Endothelial cell of umbilical vein (primary cell): ENCODE measurements at regions not wholly inside any gene's neighbourhood (a gene's known extent, or its start where the extent isn't known, plus 50 kb on each side); places are given as distances from the start of the nearest gene placed in this dataset.

Source experiments
- BruUV-seq: library from RNA; stranded (reverse); fragments of 400-500 nt; replicated peaks from 2 replicates; lab custom pipeline; 2021; lab: Mats Ljungman, UMichigan
- CTCF ChIA-PET: fragments of 300-600, 350-600 bp; sonication (Branson Sonifier 250); formaldehyde crosslinking; loops from one replicate; lab custom pipeline; 2021; ENCODE audit warnings: antibody characterized with exemption, inconsistent platforms; lab: Charles Lee
- POLR2A ChIA-PET: fragments of 300-600, 350-600 bp; sonication (Branson Sonifier 250); formaldehyde crosslinking; loops from one replicate; lab custom pipeline; 2021; ENCODE audit warnings: antibody characterized with exemption, inconsistent platforms; lab: Charles Lee
- DNase-seq: peaks from one replicate; pipeline ENCODE4 v3.0.0-alpha.2; 2011; ENCODE audit warnings: low read depth, low spot score
- FAIRE-seq: peaks from 2 replicates; lab custom pipeline; 2011; peaks lifted over from hg19 to GRCh38; lab: Jason Lieb, UNC
- H2AFZ ChIP-seq: 2 replicates; pipeline ENCODE4 v1.6.0; 2012; ENCODE audit warnings: low read depth, low read length, control low read depth, inconsistent platforms
- H3K27ac ChIP-seq: 2 replicates; pipeline ENCODE4 v1.5.1; 2011; ENCODE audit warnings: low read depth, mild to moderate bottlenecking, control low read depth, low read length, moderate library complexity; ENCODE audit not compliant: insufficient read depth
- H3K27me3 ChIP-seq, 2 experiments: 2 replicates each; pipeline versions ENCODE4 v1.6.0 to v1.6.1; 2011; ENCODE audit warnings: low read length in 2 of 2, mixed read lengths in 1 of 2; ENCODE audit not compliant: control insufficient read depth in 2 of 2, insufficient read depth in 2 of 2
- H3K36me3 ChIP-seq, 2 experiments: 2 replicates in 1 of 2; 3 replicates in 1 of 2; pipeline ENCODE4 v1.5.1; 2011; ENCODE audit warnings: low read length in 2 of 2, mild to moderate bottlenecking in 1 of 2, moderate library complexity in 1 of 2; ENCODE audit not compliant: control insufficient read depth in 2 of 2, insufficient read depth in 2 of 2; ENCODE audit errors: extremely low read depth in 1 of 2
- H3K4me1 ChIP-seq: 3 replicates; pipeline ENCODE4 v1.5.1; 2011; ENCODE audit warnings: mild to moderate bottlenecking, low read length; ENCODE audit not compliant: control insufficient read depth, insufficient read depth; ENCODE audit errors: extremely low read depth
- H3K4me2 ChIP-seq: 2 replicates; pipeline ENCODE4 v1.6.1; 2011; ENCODE audit warnings: low read length, control low read depth, mixed read lengths; ENCODE audit not compliant: insufficient read depth
- H3K4me3 ChIP-seq, 3 experiments: fragments of 200-600 bp in 1 of 3; sonication (generic), shearing (Covaris generic) in 1 of 3; replicated peaks in 1 of 3; 2 replicates each; pipeline ENCODE4 v1.5.1; 2011 to 2016; ENCODE audit warnings: control low read depth in 3 of 3, low read length in 3 of 3, mild to moderate bottlenecking in 2 of 3, inconsistent platforms in 1 of 3, low read depth in 1 of 3, moderate library complexity in 1 of 3; ENCODE audit not compliant: insufficient read depth in 1 of 3
- H3K79me2 ChIP-seq: 2 replicates; pipeline ENCODE4 v1.6.0; 2012; ENCODE audit warnings: low read length, inconsistent platforms; ENCODE audit not compliant: control insufficient read depth, insufficient read depth
- H3K9ac ChIP-seq: replicated peaks from 2 replicates; pipeline ENCODE3; 2011; ENCODE audit warnings: low read length, control low read depth; ENCODE audit not compliant: insufficient read depth; ENCODE audit errors: extremely low read depth
- H3K9me1 ChIP-seq: replicated peaks from 3 replicates; pipeline ENCODE4 v1.6.0; 2011; ENCODE audit warnings: mild to moderate bottlenecking, low read length; ENCODE audit not compliant: control insufficient read depth, insufficient read depth; ENCODE audit errors: extremely low read depth
- H3K9me3 ChIP-seq: replicated peaks from 2 replicates; pipeline ENCODE4 v1.5.1; 2012; ENCODE audit warnings: low read length, inconsistent platforms; ENCODE audit not compliant: control insufficient read depth, insufficient read depth
- H4K20me1 ChIP-seq: replicated peaks from 2 replicates; pipeline ENCODE3; 2011; ENCODE audit warnings: mild to moderate bottlenecking, low read length; ENCODE audit not compliant: control insufficient read depth, insufficient read depth; ENCODE audit errors: extremely low read depth
- EZH2 ChIP-seq: IDR thresholded peaks from 2 replicates; pipeline ENCODE4 v1.6.1; 2012; ENCODE audit warnings: borderline replicate concordance, low read depth, mild to moderate bottlenecking, moderate library complexity, low read length, inconsistent platforms; ENCODE audit not compliant: severe bottlenecking
- FOS ChIP-seq: IDR thresholded peaks from 2 replicates; pipeline ENCODE4 v1.6.1; 2011; ENCODE audit warnings: mild to moderate bottlenecking, low read length, moderate library complexity, borderline replicate concordance; ENCODE audit not compliant: insufficient read depth
- GATA2 ChIP-seq: IDR thresholded peaks from 2 replicates; pipeline ENCODE4 v1.7.0; 2011; ENCODE audit warnings: low read depth, mild to moderate bottlenecking, moderate library complexity, mixed read lengths, low read length; ENCODE audit not compliant: insufficient read length, insufficient read depth
- JUN ChIP-seq: IDR thresholded peaks from 2 replicates; pipeline ENCODE4 v1.6.1; 2011; ENCODE audit warnings: borderline replicate concordance, low read depth; ENCODE audit not compliant: insufficient read length, insufficient read depth
- MYC ChIP-seq: IDR thresholded peaks from one replicate; pipeline ENCODE4 v1.6.1; 2011; ENCODE audit warnings: mild to moderate bottlenecking, low read depth, low read length
- POLR2A ChIP-seq: IDR thresholded peaks from 2 replicates; pipeline ENCODE4 v1.6.1; 2012; ENCODE audit warnings: low read depth, mild to moderate bottlenecking, control low read depth, low read length
- POLR2AphosphoS5 ChIP-seq: IDR thresholded peaks from 2 replicates; pipeline ENCODE4 v1.6.1; 2012; ENCODE audit warnings: low read depth, mild to moderate bottlenecking, control low read depth, low read length, moderate library complexity; ENCODE audit not compliant: insufficient read depth
- dilution Hi-C: fragments of 300-500 bp; cut with MboI; formaldehyde crosslinking; loops from one replicate; pipeline ENCODE4 v1.15.0; 2019; ENCODE audit warnings: low sequenced_read_pairs; ENCODE audit not compliant: extremely low pct_ligation_motif_present
- intact Hi-C: fragments of 100-400 bp; cut with micrococcal nuclease; formaldehyde crosslinking; loops from one replicate; pipeline ENCODE4 v1.10.0; 2022
- TF ChIP-seq, protein P1 (sequence below), 2 donors: IDR thresholded peaks; 1 replicate in 1 of 2; 2 replicates in 1 of 2; pipeline ENCODE4 v1.5.1; 2011; ENCODE audit warnings: low read length in 2 of 2, mild to moderate bottlenecking in 2 of 2, moderate library complexity in 2 of 2, control low read depth in 1 of 2, inconsistent platforms in 1 of 2, low read depth in 1 of 2; ENCODE audit not compliant: insufficient read depth in 1 of 2; ENCODE audit errors: extremely low read depth in 1 of 2
- TF ChIP-seq, protein P2 (sequence below): IDR thresholded peaks from 2 replicates; pipeline ENCODE4 v1.6.1; 2011; ENCODE audit not compliant: insufficient read depth, insufficient read length

- no peak overlapping the region for H3K4me3 ChIP-seq
- dilution Hi-C loops, result no loop called here
- peaks cover 6 to 24% of the 10 kb centered on the region in 2 experiments for H3K27me3 ChIP-seq
- ChIA-PET POLR2A (no interaction called here), CTCF (no interaction called here)
- no peaks in the 10 kb centered on the region for H3K36me3 ChIP-seq
- H3K27ac ChIP-seq, result no peak overlapping the region
- H3K9me1 ChIP-seq, result no peaks in the 10 kb centered on the region
- no peaks in the 10 kb centered on the region for H3K79me2 ChIP-seq
- no peak for TF ChIP-seq EZH2
- TF ChIP-seq GATA2, result no peak
- TF ChIP-seq JUN, result no peak
- TF ChIP-seq, protein P1, sequence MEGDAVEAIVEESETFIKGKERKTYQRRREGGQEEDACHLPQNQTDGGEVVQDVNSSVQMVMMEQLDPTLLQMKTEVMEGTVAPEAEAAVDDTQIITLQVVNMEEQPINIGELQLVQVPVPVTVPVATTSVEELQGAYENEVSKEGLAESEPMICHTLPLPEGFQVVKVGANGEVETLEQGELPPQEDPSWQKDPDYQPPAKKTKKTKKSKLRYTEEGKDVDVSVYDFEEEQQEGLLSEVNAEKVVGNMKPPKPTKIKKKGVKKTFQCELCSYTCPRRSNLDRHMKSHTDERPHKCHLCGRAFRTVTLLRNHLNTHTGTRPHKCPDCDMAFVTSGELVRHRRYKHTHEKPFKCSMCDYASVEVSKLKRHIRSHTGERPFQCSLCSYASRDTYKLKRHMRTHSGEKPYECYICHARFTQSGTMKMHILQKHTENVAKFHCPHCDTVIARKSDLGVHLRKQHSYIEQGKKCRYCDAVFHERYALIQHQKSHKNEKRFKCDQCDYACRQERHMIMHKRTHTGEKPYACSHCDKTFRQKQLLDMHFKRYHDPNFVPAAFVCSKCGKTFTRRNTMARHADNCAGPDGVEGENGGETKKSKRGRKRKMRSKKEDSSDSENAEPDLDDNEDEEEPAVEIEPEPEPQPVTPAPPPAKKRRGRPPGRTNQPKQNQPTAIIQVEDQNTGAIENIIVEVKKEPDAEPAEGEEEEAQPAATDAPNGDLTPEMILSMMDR (IDR thresholded peaks at IDR 0.05; ENCODE audit: extremely low read depth in 1 of 2, insufficient read depth in 1 of 2, low read depth in 1 of 2, low read length in 2 of 2), result no peak
- DNase-seq, result no peak
- no peak overlapping the region for H2AFZ ChIP-seq
- H3K4me1 ChIP-seq, result no peaks in the 10 kb centered on the region
- H3K9me3 ChIP-seq, result no peaks in the 10 kb centered on the region
- no peak for FAIRE-seq
- no peak overlapping the region for H3K9ac ChIP-seq
- no TSS peak for BruUV-seq
- H3K4me2 ChIP-seq, result no peak overlapping the region
- intact Hi-C loops, result no loop called here
- H4K20me1 ChIP-seq, result no peaks in the 10 kb centered on the region
These were observed 108.1 kb upstream of the MAGI3 start for GRCh38 chr1:113282008-113282892.

DNA sequence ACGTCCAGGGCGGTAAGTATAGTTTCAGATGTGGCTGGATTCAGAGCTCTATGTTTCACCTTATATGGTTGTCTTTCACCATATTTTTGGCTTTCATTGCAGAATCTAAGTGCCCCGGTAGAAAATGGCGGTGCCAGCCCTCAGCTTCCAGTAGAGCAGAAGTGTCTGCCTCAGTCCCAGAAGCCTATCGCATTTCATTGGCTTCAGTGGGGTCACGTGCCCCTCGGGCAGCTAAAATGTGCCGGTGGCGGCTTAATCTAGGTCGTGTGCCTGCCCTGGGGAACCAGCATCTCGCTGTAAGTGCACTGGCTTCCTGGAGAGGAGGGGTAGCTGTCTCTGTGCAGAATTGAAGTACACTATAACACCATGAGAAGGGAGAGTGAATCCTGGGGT is 107.4 kb upstream of the MAGI3 start:
- H3K27me3 ChIP-seq, result peaks cover 7 to 27% of the 10 kb centered on the region in 2 experiments
- TF ChIP-seq, protein P1 (IDR thresholded peaks at IDR 0.05; ENCODE audit: extremely low read depth in 1 of 2, insufficient read depth in 1 of 2, low read depth in 1 of 2, low read length in 2 of 2), result no peak
- no peak for TF ChIP-seq MYC
- no peak for TF ChIP-seq JUN
- TF ChIP-seq, protein P2, sequence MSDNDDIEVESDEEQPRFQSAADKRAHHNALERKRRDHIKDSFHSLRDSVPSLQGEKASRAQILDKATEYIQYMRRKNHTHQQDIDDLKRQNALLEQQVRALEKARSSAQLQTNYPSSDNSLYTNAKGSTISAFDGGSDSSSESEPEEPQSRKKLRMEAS, result no peak
- no peak for TF ChIP-seq POLR2AphosphoS5
- TF ChIP-seq FOS, result no peak
- TF ChIP-seq EZH2, result no peak
- no peak for TF ChIP-seq POLR2A
- TF ChIP-seq GATA2, result no peak
- H3K9ac ChIP-seq, result no peak overlapping the region
- H3K4me1 ChIP-seq, result no peaks in the 10 kb centered on the region
- H3K27ac ChIP-seq, result no peak overlapping the region
- H3K79me2 ChIP-seq, result no peaks in the 10 kb centered on the region
- ChIA-PET CTCF (no interaction called here), POLR2A (no interaction called here)
- BruUV-seq, result no TSS peak
- dilution Hi-C loops (no loop called here), intact Hi-C loops (no loop called here)
- no peak for FAIRE-seq
- no peak overlapping the region for H3K4me2 ChIP-seq
- DNase-seq, result no peak
- no peaks in the 10 kb centered on the region for H3K9me1 ChIP-seq
- H4K20me1 ChIP-seq, result no peaks in the 10 kb centered on the region
- no peak overlapping the region for H3K4me3 ChIP-seq
- no peaks in the 10 kb centered on the region for H3K36me3 ChIP-seq
- H2AFZ ChIP-seq, result no peak overlapping the region
- H3K9me3 ChIP-seq, result no peaks in the 10 kb centered on the region
